Fibroblast of the aortic adventitia (primary cell): ENCODE measurements at regions not wholly inside any gene's neighbourhood (a gene's known extent, or its start where the extent isn't known, plus 50 kb on each side); places are given as distances from the start of the nearest gene placed in this dataset.
"Not testable (repeated sequence)": the region's sequence is repeated elsewhere in the genome, so short reads cannot be mapped to it uniquely, and the experiment has no call there.

Source experiments
- DNase-seq: peaks from one replicate; pipeline ENCODE4 v3.0.0-alpha.2; 2010; ENCODE audit warnings: low read depth
- H3K4me3 ChIP-seq: 2 replicates; pipeline ENCODE4 v1.5.1; 2011; ENCODE audit warnings: low read depth, mild to moderate bottlenecking, control low read depth, low read length, moderate library complexity
- TF ChIP-seq, protein P1 (sequence below): IDR thresholded peaks from 2 replicates; pipeline ENCODE4 v1.5.1; 2011; ENCODE audit warnings: mild to moderate bottlenecking, low read length, control low read depth, inconsistent platforms; ENCODE audit not compliant: insufficient read depth

DNA sequence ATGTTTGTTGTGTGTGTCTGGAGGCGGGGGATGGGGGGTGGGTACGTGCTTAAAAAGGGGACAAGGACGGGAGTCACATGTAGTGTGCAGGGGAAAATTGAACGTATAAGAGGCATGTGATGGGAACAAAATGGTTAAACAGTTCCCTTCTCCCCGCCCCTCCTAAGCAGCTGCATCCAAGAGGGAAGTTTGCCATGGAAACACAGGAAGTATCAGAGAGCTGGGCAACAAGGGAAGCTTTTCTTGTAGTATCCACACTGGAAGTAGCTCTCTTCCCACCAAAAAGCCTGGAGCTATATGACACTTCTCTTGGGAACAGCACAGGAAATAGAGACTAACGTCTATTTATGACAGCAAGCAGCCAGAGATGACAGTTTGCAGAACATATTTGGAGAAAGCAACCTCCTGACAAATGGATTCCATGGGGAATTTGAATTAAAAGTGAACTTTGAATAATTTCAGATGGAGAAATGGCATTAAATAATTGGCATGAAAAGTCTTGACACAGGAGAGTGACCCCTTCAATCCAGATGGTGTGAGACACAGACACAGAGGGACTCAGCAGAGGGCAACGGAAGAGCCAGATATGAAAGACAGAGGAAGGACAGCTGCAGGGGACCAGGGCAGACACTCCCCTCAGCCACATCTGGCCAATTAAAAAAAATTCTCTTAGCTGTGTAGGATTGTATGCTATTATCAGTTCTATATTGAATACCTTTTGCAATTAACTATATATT lies 294.2 kb upstream of the TBL1XR1 start:
- peak; percentile 51 for DNase-seq
- H3K4me3 ChIP-seq: no peak overlapping the region
- TF ChIP-seq, protein P1, sequence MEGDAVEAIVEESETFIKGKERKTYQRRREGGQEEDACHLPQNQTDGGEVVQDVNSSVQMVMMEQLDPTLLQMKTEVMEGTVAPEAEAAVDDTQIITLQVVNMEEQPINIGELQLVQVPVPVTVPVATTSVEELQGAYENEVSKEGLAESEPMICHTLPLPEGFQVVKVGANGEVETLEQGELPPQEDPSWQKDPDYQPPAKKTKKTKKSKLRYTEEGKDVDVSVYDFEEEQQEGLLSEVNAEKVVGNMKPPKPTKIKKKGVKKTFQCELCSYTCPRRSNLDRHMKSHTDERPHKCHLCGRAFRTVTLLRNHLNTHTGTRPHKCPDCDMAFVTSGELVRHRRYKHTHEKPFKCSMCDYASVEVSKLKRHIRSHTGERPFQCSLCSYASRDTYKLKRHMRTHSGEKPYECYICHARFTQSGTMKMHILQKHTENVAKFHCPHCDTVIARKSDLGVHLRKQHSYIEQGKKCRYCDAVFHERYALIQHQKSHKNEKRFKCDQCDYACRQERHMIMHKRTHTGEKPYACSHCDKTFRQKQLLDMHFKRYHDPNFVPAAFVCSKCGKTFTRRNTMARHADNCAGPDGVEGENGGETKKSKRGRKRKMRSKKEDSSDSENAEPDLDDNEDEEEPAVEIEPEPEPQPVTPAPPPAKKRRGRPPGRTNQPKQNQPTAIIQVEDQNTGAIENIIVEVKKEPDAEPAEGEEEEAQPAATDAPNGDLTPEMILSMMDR: no peak

DNA sequence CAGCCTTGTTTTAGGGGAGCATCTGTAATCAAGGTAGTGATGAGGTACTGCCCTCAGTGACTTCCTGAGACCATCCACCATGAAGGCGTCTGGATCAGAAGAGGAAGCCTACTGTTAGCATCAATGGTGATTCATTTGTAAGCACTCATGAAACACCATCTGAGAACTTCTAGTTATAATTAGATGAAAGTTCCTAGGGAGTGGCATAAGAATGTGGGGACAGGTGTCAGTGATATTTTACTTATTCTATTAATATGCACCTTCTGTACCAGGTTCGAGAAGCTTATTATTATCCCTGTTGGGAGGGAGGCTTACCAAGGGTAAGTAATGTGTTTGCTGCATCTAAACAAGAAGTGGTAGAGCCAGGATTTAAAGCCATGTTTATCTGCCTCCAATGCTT lies 295.8 kb upstream of the TBL1XR1 start:
- H3K4me3 ChIP-seq: no peak overlapping the region
- TF ChIP-seq, protein P1: no peak

DNA sequence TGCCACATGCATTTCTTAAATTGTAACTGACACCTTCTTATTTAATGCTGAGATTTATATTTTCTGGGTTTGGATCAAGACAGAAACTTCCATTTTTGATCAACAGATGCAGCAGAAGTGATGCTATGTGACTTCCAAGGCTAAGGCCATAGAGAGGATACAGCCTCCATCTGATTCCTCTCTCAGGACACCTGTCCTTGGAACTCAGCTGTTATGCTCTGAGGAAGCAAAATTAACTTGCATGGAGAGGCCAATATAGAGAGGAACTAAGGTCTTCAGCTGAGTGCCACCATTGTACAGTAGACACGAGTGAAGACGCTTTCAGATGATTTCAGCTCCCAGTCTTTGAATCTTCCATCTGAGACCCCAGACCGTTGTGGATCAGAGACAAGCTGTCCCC lies 296.9 kb upstream of the TBL1XR1 start:
- no peak overlapping the region for H3K4me3 ChIP-seq
- no peak for DNase-seq
- TF ChIP-seq, protein P1: no peak

More for the DNA sequence above, 295.8 kb upstream of the TBL1XR1 start:
- DNase-seq: no peak

DNA sequence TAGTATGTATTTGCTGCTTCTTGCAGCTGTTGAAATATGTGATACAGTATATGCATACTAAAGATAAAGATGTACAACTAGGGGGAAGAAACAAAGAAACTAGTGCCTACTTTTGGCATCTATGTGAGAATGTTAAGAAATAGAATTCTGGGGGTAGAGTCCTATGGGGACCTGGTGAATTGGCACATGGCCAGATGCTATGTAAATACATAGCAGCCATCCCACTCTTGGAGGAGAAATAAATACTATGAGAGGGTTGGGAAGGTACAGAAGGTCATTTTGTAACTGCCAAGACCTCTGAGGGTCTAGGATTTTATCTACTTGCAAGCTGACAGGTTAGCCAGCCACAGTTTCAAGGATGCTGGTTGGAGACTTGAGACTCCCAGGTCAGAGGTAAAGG lies 298.3 kb upstream of the TBL1XR1 start:
- TF ChIP-seq, protein P1: no peak
- DNase-seq: no peak
- H3K4me3 ChIP-seq: no peak overlapping the region

DNA sequence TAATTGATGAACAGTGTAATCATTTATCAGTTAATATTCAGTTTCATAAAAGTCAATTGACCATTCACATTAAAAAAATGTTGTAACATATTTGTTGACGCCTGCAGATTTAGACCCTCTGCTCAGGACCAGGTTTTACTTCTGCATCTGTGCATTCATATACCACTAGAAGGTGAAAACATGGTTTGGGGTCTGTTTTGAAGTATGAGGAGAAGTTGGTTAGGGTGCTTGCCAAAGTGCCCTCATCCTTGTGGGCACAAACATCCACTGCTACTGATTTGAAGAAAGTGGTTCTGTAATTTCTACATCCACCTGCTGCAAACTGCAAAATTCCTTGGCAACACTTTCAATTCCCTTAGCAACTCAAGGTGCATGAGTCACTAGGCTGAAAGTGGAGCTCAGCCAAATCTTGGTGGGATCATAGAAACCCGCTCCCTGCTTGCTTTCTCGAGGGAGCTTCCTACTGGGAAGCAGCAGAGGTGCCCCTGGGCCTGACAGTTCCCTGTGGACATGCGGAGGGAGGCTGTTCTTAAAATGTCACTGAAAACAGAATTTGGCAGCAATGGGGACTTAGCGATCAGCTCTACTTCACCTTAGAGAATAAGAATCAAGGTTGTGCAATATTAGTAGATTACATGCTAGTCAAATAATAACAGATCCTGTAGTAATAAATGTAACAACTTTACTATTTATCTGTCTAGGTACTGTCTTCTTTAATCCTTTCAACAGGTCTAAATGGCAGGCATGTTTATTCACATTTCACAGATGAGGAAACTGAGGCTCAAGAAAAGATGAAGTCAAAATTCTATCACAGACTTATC lies 301.0 kb upstream of the TBL1XR1 start:
- no peak overlapping the region for H3K4me3 ChIP-seq
- DNase-seq: peak; percentile 68
- TF ChIP-seq, protein P1: no peak

DNA sequence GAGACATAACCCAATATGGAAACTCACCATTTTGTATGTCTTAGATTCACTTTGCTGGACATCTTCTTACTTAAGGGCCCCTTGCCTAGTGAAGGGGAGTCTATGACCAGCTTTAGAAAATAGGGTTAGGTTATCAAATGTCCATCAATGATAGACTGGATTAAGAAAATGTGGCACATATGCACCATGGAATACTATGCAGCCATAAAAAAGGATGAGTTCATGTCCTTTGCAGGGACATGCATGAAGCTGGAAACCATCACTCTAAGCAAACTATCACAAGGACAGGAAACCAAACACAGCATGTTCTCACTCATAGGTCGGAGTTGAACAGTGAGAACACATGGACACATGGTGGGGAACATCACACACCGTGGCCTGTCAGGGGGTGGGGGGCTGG lies 301.8 kb upstream of the TBL1XR1 start:
- DNase-seq, H3K4me3 ChIP-seq: not testable (repeated sequence)

DNA sequence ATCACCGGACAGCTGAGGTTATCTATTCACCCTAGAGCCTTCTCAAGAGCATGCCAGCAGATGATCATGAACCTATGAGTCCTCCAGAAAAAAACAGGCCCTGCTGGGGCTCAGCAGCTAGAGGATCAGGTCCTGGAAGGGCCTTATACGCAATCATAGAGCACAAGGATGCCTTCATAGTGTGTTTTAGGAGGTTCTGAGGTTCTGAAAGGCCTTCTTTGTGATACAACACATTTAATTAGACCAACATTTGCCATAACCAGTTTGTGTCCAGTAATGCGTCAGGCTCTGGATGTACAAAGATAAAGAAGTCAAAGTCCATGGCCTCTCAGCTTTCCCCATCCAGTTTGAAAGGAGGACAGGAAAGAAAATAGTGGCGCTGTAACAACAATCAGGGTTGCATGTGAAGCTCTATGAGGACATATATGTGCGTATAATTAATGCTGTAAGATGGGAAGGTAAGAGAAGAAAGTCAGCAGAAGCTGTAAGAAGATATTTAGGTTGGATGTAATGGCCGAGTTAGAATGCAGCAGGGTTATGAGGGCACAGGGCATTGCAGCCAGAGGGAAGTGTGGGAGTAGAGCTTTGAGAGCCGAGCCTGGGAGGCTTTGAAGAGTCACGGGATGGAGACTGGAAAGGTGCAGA lies 302.6 kb upstream of the TBL1XR1 start:
- TF ChIP-seq, protein P1: no peak
- DNase-seq: no peak
- H3K4me3 ChIP-seq: no peak overlapping the region
